Hippocampal formation (tissue), 2 donors: ENCODE measurements at regions not wholly inside any gene's neighbourhood (a gene's known extent, or its start where the extent isn't known, plus 50 kb on each side); places are given as distances from the start of the nearest gene placed in this dataset.

Source experiments
- DNase-seq, 2 donors: peaks; one replicate each; lab custom pipeline; 2025; lab: John Stamatoyannopoulos, UW

DNA sequence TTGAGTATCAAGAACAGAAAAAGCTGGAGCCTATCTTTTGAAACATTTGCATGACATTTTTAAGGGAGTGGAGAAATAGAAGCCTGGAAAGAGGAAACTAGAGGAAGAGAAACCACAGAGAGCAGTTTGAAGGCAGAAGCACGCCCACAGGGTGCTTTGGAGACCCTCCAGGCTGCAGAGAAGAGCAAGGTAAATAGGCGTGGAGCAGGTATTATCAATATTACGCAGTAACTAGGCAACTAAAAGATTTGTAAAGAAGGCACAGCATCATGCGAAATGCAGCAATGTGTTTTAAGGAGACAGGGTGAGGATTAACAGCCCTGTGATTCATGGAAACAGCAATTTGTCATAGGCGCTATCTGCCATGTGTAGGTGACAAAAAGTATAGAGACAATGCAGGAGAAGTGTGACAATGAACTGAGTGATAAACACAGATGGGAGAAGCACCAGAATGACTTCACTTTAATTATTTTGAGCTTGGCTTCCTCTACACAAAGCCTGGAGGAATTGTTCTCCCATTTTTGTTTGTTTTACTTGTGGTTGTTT, 281.2 kb downstream of the BRINP1 start:
- no peak for DNase-seq

GRCh38 chr9:119091074-119091473, 278.2 kb downstream of the BRINP1 start:
- DNase-seq: no peak

DNA sequence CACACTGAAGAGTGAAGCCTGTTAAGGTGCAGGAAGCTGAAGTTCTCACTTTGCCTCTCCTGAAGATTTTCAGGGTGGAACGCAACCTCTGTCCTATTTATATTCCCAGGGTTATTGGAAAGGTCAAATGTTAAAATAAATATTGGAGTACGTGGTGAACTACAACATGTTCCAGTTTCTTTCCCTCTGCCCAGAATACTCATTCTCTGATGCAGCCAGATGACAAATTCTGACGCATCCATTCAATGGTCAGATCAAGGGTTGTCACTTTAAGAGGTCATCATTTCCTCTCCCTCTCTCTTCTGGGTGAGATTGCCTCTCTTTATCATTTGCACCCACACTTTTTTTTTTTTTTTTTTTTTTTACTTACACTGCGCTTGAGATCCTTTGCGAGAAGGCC, 277.1 kb downstream of the BRINP1 start:
- no peak for DNase-seq

GRCh38 chr9:119094086-119094485, 275.1 kb downstream of the BRINP1 start:
- DNase-seq: no peak

GRCh38 chr9:119095072-119095471, 274.2 kb downstream of the BRINP1 start:
- DNase-seq: no peak

DNA sequence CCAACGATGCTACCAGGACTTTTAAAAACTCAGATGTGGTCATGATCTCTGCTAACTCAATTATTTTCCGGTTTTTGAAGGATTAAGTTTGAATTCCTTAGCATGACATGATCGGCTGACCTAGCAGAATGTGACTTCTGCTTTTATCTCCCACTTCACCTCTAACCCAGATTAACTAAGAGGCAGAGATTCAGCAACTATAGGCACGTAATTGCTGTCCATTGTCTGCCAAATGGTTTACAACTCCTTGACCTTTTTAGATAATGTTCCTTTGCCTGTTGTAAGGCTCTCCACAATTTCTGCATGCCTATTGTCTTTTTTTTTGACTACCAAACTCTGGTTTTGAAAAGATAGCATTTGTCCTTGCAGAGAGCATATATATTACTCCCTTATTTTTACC, 268.2 kb downstream of the BRINP1 start:
- DNase-seq: no peak

DNA sequence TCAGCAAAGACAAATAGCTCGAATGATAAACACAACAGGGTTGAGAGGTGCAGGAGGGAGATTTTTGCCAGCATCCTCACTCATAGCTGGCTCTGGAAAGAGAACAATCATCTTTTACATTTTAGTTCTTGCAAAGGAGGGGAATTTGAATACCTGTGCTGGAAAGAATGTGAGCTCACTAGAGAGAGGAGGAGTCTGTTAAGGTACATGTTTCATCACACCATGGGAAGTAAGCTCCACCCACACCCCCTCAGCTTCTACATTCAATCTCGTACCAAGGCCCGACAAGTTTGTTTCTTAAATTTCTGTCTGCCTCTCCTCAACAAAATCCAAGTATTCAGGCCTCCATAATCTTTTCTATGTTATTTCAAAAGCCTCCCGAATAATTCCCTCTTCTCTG, 254.6 kb downstream of the BRINP1 start:
- DNase-seq: no peak
